ENCODE measurements at regions not wholly inside any gene's neighbourhood (a gene's known extent, or its start where the extent isn't known, plus 50 kb on each side); places are given as distances from the start of the nearest gene placed in this dataset.
"Not testable (repeated sequence)": the region's sequence is repeated elsewhere in the genome, so short reads cannot be mapped to it uniquely, and the experiment has no call there.

DNA sequence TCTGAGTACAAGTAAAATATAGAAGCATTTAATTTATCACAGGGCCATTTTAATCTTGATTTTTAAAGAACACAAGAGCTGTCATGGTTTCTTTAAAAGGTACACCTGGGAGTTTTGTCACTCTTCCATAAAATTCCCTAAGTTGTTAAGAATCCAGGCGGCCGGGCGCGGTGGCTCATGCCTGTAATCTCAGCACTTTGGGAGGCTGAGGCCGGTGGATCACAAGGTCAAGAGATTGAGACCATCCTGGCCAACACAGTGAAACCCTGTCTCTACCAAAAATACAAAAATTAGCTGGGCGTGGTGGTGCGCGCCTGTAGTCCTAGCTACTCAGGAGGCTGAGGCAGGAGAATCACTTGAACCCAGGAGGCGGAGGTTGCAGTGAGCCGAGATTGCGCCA is 278.3 kb downstream of the PCDH17 start:
- DNase-seq (ENCODE audit: low read depth, low spot score) = not testable (repeated sequence)

DNA sequence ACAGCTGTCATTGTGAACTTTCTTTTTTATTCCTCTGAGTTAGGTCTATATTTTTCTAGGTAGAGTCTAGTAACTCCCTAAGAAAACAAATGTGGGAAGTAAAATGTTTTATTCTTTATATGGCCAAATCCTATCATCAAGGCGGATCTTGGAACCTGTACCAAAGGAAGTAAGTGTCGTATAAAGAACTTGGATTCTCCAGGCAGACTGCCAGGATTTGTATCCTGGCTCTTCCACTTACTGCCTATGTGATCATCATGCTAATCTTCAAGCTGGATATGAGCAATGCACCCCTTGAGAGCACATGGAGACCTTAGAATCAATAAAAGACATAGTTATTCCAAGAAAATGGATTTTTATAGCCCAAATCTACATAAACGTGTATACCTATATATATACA is 286.5 kb downstream of the PCDH17 start:
- DNase-seq (ENCODE audit: low read depth, low spot score) = no peak

DNA sequence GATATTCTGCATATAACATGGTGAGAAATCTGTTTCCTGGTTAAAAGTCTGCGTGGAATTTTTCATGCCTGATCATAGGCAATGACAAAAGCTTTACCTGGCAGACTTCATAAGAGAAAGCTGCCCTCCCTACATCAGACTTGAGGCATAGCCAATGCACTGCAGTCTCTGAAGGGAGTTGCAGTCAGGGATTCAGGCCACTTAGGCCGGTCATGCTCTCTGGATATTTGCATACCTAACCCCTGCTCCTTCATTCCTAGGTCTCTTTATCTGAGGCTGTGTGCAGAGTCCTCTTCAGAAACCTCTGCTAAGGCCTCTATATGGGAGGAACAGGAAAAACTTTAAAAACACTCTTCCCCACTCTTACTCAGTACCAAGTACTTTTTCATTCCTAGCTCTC is 287.4 kb downstream of the PCDH17 start:
- no peak for DNase-seq (ENCODE audit: low read depth, low spot score)

DNA sequence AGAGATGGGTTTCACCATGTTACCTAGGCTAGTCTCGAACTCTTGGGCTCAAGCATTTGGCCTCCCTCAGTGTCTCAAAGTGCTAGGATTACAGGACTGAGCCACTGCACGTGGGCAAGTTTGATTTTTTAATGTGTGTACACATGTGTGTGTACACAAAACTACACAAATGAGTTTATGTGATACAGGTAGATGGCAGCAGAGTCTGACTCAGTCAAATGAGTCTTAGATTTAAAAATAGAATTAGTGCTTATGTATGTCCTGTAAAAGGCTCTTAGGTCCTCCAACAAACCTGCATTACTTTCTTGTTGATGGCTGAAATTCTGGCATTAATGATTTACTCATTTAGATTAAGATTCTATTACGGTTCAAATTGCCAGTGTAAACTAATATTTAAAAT is 293.7 kb downstream of the PCDH17 start:
- no peak for DNase-seq (ENCODE audit: low read depth, low spot score)

DNA sequence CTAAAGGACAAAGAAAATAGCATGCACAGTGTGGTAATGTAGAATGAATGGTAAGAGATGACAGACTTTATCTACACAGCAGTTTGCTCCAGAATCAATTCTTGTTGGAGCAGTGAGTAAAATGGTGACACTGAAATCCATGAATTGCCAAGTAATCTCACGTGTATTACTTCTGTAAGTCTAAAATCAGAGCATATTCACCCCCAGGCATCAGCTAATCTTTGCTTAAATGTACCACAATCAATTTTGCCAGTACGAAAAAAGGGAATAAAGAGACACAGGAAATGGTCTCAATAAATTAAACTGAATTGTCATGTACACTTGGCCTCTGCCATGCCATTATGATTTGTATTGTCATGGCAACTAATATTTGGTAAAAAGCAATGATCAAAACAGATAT is 294.2 kb downstream of the PCDH17 start:
- no peak for DNase-seq (ENCODE audit: low read depth, low spot score)

DNA sequence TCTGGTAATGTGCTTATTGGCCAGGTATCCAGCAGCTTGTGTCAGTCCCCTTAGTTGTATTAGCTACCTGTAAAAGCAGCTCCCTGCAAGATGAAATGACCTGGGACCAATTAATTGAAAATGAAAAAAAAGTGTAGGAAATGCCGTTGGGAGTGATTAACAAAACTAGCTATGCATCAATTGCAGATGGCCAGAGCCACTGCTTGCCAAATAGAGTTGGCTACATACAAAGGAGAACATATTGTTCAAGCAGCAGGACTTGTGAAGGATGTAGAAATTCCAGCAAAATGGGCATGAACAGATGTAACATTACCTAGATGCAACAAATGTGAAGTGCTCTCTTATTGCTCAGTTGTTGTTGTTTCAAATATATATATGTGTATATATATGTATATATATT is 300.5 kb downstream of the PCDH17 start:
- DNase-seq (ENCODE audit: low read depth, low spot score) = no peak

DNA sequence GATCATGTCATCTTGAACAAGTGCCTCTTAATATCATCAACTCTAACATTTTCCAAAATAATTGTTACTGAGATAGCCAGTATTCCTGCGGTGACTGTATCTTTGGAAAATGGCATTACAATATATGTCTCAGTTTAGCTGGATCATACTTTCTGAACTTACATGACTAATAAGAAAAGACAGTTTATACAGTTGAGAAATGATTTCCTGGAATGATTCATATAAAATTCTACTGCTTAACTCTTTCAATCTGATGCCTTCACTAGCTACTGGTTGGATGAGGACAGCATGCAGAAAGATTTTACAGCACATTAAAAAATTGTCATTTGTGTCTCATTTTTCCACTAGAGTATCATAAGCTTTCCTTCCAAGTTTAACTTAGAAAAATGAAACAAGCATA is 302.1 kb downstream of the PCDH17 start:
- DNase-seq (ENCODE audit: low read depth, low spot score) = no peak

DNA sequence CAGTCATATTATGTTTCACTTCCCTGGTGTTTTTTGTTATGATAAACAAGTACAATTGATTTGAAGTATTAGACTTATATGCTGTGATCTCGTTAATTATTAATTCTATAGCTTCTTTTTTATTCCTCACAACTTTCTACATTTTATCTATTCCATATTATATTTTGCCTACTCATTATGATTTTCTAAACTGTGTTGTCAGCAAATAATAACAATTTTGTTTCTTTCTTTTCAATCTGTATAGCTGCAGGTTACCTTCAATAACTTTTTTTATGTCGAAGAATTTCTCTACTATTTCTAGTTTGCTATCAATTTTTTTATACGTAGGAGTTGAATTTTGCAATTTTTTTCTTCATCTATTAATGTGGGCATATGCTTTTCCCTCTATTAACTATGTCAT is 304.4 kb downstream of the PCDH17 start:
- no peak for DNase-seq (ENCODE audit: low read depth, low spot score)

DNA sequence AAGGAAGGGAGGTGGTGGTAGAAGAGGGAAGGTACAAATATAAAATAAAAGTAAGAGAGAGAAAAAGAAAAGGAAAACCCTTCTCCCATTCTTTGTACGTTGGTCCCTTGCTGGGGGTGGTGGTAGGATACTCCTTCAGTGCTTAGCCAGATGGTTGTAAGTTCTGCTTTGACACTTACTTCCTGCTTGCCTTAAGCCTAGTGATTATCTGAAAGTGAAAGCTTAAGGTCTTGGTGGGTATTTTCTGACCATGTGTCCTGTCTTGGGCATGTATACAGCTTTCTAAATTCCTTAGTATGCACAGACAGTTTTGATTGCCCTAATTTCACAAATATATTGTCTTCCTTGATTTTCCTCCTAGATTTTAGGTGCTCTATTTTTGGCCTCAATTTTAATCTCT is 314.8 kb downstream of the PCDH17 start:
- DNase-seq (ENCODE audit: low read depth, low spot score) = no peak

DNA sequence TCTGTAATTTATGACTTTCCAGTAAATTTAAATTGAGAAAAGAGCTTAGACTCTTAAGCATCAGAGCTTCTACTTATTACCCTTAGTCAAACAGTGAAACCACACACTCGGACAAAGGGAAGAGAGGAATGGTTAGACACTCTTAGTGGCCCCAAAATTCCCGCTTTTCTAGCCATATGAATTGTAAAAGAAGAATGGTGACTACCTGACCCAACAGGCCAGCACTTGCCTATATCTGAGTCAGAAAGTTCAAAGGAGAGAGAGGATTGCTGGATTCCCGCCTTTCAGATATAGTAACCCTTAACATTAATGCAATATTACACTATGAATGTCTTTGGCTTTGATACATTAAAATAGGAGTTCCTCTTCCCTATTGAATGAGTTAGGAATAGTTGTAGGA is 317.3 kb downstream of the PCDH17 start:
- DNase-seq (ENCODE audit: low read depth, low spot score) = no peak

DNA sequence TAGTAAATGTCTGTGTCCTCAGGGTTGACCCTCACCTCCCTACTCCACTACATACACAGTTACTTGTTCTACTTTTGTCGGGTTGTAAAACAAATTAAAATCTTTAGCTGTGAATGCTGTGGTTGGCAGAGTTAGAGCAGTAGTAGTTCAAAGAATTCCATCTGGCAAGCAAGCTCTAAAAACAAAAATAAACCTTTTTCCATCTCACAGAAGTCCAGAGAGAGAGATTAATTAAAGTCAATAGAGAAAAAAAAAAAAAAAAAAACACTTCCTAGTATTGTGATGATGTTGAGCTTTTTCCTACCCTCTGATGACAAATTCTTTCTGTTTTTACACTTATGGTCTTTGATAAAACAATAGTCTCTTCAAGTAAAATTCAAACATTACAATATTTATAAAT is 338.4 kb downstream of the PCDH17 start:
- DNase-seq (ENCODE audit: low read depth, low spot score) = no peak

DNA sequence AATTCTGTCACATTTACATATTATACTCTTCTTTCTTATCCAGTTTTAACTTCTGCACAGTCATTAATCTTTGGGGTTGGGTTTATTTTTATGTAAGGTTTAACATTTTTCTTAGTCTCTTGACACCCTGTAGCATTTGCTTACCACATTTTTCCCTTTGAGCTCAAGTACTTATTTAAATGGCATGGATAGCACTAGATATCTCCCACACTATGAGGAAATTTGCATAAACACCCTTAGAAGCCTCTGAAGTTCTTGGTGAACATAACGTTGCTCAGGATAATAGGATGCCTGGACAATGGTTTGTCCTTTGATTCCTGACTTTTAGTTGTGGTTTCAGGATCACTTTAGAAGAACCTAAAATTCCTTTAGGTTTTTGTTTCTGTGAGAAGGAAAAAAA is 338.9 kb downstream of the PCDH17 start:
- no peak for DNase-seq (ENCODE audit: low read depth, low spot score)

DNA sequence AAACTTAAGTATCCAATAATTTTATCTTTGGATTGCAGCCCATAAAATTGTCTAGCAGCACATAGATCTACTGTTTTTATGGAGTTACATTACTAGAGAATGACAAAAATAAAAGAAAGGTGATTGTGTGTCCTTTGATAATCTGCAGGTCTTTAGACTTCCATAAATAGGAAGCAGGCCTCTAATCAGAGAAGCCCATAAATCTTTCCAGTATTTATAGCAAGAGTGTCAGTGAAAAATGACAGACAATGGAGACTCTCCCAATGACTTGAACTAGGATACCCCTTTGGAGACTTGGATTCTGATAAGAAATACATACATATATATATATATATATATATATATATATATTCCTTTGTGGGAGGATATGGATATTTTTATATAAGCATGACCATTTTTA is 351.2 kb downstream of the PCDH17 start:
- no peak for DNase-seq (ENCODE audit: low read depth, low spot score)

DNA sequence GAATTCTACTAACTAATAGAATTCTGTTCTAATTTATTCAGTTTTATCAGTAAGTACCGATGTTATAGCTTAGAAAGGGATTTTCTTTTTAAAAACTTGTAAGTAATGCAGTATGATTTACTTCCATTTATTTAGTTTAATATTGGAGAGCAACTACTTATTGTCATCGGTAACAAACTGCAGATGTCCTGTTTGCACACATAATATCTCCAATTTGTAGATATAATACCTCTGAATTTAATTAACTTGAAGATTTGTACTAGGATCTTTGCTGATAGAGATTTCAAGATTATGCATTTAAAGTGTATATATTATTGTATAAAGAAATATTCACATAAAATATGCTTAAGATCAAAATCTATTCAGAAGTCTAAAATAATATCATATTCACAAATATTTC is 356.7 kb downstream of the PCDH17 start:
- DNase-seq (ENCODE audit: low read depth, low spot score) = no peak

DNA sequence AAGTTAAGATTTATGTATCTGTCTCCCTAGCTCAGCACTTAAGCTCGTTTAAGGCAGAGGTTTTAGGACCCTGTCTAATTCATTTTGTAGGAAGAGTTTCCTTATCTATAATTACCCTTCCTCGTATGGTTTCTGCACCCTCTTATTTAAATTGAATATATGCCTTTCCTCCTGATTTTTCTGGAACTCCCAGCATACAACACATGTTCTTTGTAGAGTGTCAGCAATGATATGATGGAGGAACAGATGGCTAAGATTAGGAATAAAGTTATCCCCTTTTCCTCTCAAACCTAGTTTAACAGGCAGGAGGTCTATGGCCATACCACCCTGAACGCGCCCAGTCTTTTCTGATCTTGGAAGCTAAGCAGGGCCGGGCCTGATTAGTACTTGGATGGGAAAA is 359.5 kb downstream of the PCDH17 start:
- no peak for DNase-seq (ENCODE audit: low read depth, low spot score)

DNA sequence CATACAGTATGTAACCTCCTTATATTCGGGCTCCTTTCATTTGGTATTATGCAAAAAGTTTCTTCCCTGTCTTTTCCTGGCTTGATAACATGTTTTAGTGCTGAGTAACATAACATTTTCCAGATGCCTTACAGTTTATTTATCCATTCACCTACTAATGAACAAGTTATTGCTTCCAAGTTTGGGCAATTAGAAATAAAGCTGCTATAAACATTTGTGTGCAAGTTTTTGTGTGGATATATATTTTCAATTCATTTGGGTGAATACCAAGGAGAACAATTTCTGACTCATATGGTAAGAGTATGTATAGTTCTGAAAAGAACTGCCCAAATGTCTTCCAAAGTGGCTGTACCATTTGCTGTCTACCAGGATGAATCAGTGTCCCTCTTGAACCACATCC is 360.9 kb downstream of the PCDH17 start:
- no peak for DNase-seq (ENCODE audit: low read depth, low spot score)

DNA sequence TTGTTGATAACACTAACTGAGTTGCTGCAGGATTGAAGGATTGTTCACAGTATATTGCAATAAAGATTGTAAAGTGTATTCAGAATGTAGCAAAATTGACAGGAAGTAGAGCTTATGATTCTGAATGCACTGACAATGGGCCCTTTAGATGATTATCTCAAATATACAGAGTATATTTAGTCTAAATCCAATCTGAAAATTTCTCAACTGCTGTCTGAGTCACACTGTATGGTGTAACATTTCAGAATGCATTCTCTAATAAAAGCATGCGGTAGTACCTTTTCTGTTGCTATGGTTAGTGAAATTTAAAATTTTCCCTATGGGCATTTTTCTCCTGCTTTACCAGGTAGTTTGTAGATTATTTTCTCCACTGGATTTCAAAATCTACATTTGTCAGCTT is 365.2 kb downstream of the PCDH17 start:
- DNase-seq (ENCODE audit: low read depth, low spot score) = no peak

DNA sequence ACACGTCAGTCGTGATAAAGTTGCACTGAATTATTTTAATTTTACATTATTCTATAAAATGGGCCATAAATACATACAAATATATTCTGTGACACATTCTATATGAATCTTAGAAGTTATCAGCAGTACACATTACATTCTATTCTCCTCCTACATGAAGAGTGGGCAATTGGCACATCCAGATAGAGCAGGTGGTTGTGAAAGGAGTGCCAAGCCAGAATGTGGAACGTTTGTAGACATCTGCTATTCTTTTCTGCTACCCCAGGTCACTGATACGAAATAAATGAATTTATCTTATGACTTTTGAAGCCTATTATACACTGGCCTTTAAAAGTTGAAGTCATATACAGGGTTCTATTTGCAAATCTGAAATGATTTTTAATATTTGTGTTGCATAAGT is 373.2 kb downstream of the PCDH17 start:
- DNase-seq (ENCODE audit: low read depth, low spot score) = no peak

DNA sequence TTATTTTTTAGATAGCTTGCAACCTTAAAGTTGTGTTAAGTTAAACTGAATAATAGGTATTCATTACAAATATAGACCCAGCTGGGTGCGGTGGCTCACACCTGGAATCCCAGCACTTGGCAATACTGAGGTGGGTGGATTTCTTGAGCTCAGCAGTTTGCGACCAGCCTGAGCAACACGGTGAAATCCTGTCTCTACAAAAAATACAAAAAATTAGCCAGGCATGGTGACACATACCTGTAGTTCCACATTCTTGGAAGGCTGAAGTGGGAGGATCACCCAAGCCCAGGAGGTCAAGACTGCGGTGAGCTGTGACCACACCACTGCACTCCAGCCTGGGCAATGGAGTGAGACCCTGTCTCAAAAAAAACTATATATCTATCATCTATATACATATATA is 386.5 kb downstream of the PCDH17 start:
- DNase-seq (ENCODE audit: low read depth, low spot score) = no peak

DNA sequence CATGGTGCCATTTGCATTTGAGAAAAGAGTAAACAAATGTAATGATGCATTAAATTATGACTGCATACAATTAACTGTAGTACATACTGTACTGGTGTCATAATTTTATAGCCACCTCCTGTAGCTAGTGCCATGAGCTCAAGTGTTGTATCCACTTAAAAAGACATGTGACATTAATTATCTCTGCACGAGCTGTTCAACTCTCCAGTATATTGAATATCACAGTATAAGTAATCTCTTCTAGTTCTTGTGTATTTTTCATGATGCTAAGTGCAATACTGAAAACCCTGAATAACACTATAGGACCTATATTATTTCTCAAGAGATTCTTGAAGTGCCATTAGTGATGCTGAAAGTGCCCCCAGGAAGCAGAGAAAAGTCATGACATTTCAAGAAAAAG is 387.3 kb downstream of the PCDH17 start:
- no peak for DNase-seq (ENCODE audit: low read depth, low spot score)

DNA sequence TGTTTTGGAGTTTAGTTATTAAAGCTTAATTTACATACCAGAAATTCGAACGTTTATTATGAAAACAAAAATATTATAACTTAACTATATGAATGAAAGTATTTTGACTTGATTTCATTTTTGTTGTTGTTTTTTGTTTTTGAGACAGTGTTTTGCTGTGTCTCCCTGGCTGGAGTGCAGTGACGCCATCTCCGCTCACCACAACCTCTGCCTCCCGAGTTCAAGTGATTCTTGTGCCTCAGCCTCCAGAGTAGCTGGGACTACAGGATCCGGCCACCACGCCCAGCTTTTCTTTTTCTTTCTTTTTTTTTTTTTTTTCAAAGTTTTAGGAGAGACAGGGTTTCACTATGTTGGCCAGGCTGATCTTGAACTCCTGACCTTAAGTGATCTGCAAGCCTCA is 392.6 kb downstream of the PCDH17 start:
- no peak for DNase-seq (ENCODE audit: low read depth, low spot score)

DNA sequence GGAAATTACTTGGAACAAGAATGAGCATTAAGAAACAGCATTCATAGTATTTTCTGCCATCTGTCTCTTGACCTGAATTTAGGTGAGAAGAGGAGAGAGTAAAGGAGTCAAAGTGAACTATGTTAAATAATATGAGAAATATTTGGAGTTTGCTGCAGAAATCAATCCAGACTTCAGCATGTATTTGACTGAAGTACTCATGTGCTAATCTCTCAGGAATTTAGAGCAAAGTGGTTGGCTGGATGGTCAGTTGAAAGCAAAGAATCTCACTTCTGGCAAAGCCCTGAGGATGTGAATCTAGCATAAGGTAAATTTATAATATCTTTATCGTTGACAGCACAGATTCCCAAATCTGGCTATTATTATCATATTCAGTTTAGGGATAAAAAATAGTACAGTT is 394.3 kb downstream of the PCDH17 start:
- no peak for DNase-seq (ENCODE audit: low read depth, low spot score)

DNA sequence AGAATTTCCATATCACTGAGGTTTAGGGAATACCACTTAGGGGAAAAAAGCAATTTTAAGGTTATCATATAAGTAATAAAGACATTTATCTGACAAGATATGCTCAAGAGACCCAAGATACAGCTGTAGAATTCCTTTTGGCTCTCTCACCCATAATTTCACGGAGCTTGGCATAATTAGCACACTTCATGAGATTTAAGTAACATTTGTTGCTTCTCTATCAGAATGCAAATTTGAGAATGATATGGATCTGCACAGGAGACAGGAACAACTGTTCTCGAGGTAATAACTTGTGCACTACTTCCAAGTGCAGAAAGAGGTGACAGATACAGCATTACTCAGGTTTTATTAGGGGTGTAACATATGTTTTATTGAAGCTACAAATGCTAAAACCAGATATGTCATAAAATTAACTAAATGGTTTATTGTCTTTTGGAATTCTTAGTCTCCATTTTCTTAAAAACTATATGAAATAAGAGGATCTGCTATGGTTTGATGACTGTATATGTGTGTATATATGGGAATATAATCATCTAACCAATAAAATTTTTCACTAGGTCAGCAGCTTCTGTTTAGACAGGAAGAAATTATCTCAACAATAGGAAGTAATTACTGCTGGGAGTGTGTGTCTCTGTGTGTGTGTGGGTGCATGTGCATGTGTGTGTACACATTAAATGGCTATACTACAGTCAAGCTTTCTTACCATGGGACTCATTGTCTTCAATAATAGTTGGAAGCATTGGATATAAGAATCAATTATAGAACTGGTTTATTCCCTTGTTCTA is 401.3 kb downstream of the PCDH17 start:
- no peak for DNase-seq (ENCODE audit: low read depth, low spot score)

DNA sequence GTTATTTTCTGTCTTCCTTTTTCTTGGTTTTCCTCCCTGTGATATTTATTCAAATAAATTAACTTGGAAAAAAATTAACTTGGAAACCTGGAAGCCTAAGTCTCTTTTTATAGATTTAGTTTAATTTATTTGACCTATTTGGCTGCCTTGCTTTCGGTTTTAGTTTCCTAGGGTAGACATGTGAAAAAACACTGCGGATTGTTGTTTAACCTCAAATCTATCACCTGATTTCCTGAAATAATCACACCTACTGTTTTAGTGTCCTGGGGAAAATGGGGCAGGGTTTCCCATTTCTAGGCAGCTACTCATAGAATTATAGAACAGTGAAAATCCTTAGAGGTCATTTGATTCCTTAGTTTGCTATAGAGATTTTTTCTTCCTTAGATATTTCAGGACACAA is 412.4 kb downstream of the PCDH17 start:
- no peak for DNase-seq (ENCODE audit: low read depth, low spot score)
